GM21723 (cell line): ENCODE measurements at regions not wholly inside any gene's neighbourhood (a gene's known extent, or its start where the extent isn't known, plus 50 kb on each side); places are given as distances from the start of the nearest gene placed in this dataset.
"Not testable (repeated sequence)": the region's sequence is repeated elsewhere in the genome, so short reads cannot be mapped to it uniquely, and the experiment has no call there.

Experiments
- ATAC-seq: cut with Tn5 transposase; IDR thresholded peaks from one replicate; pipeline ENCODE4 v1.9.1; 2021; ENCODE audit warnings: mild to moderate bottlenecking, moderate library complexity; ENCODE audit not compliant: unreplicated experiment

- ATAC-seq: not testable (repeated sequence)
These were observed 136.9 kb downstream of the OR2B2 start for GRCh38 chr6:27775138-27775795.

GRCh38 chr6:27774264-27774600 is 138.0 kb downstream of the OR2B2 start:
- not testable (repeated sequence) for ATAC-seq

GRCh38 chr6:27773542-27774263 is 138.5 kb downstream of the OR2B2 start:
- not testable (repeated sequence) for ATAC-seq

GRCh38 chr6:27772261-27773001 is 139.8 kb downstream of the OR2B2 start:
- peak; percentile 79 for ATAC-seq

- ATAC-seq: no peak
These were observed 141.0 kb downstream of the OR2B2 start for GRCh38 chr6:27771235-27771634.

GRCh38 chr6:27770724-27771123 is 141.5 kb downstream of the OR2B2 start:
- no peak for ATAC-seq

GRCh38 chr6:27768556-27768955 is 143.6 kb downstream of the OR2B2 start:
- no peak for ATAC-seq

- no peak for ATAC-seq
These were observed 144.3 kb downstream of the OR2B2 start for GRCh38 chr6:27767851-27768250.

GRCh38 chr6:27766405-27766804 is 145.8 kb downstream of the OR2B2 start:
- no peak for ATAC-seq

GRCh38 chr6:27765028-27765590 is 147.1 kb downstream of the OR2B2 start:
- no peak for ATAC-seq

- no peak for ATAC-seq
These were observed 150.8 kb downstream of the OR2B2 start for GRCh38 chr6:27761391-27761790.

- ATAC-seq: no peak
These were observed 151.7 kb downstream of the OR2B2 start for GRCh38 chr6:27760464-27760863.

GRCh38 chr6:27759930-27760329 is 152.3 kb downstream of the OR2B2 start:
- ATAC-seq: no peak

- ATAC-seq: no peak
These were observed 153.7 kb downstream of the OR2B2 start for GRCh38 chr6:27758491-27758890.

GRCh38 chr6:27757307-27757706 is 154.9 kb downstream of the OR2B2 start:
- no peak for ATAC-seq

GRCh38 chr6:27755768-27756167 is 156.4 kb downstream of the OR2B2 start:
- ATAC-seq: no peak

GRCh38 chr6:27754408-27754782 is 157.8 kb downstream of the OR2B2 start:
- ATAC-seq: no peak

- ATAC-seq: peak; percentile 52
These were observed 158.4 kb downstream of the OR2B2 start for GRCh38 chr6:27753668-27754407.

GRCh38 chr6:27752038-27752885 is 159.9 kb downstream of the OR2B2 start:
- peak; percentile 48 for ATAC-seq

- no peak for ATAC-seq
These were observed 163.5 kb downstream of the OR2B2 start for GRCh38 chr6:27748661-27749060.
